Upper lobe of left lung (tissue), 4 donors: ENCODE measurements at regions not wholly inside any gene's neighbourhood (a gene's known extent, or its start where the extent isn't known, plus 50 kb on each side); places are given as distances from the start of the nearest gene placed in this dataset.

Source experiments
- CTCF ChIP-seq, 6 experiments: fragments of 450-650 bp in 4 of 6; fragments of 200-600 bp in 2 of 6; sonication (generic) in 2 of 6; IDR thresholded peaks; one replicate each; pipeline ENCODE4 v1.5.1; 2016 to 2019; ENCODE audit warnings: antibody characterized with exemption in 6 of 6
- EP300 ChIP-seq, 4 donors: sonication (generic); formaldehyde crosslinking; IDR thresholded peaks; one replicate each; pipeline ENCODE4 v1.5.1; 2017; ENCODE audit warnings: antibody characterized with exemption in 4 of 4, control low read depth in 2 of 4
- POLR2AphosphoS5 ChIP-seq, 2 donors: sonication (generic); formaldehyde crosslinking; IDR thresholded peaks; one replicate each; pipeline ENCODE4 v1.5.1; 2017; ENCODE audit warnings: antibody characterized with exemption in 2 of 2

DNA sequence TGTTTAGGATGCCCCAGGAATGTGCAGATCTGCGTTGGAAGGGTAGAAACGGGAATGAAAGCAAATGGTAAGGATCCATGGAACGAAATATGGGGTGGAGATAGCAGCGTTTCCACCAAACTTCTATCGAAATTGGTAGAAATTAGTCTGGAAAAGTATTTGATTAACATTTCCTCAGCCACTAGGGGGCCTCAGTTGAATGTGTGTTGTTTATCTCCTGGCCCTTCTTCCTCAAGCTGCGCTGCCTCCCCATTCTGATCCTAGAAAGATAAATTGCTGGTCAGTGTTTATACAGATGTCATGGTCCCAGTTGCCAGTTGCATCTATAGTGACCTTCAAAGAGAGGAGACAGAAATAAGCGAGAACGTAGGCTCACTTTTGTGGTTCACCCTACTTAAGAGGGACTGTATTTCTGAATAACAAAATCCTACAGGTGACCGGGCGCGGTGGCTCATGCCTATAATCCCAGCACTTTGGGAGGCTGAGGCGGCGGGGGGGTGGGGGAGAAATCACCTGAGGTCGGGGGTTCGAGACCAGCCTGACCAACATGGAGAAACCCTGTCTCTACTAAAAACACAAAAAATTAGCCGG, 457.1 kb downstream of the SQOR start:
- peak in 3 of 6 experiments; percentile 17 to 33 (median 28) for TF ChIP-seq CTCF (IDR thresholded peaks at IDR 0.05)
- no peak for TF ChIP-seq EP300 (IDR thresholded peaks at IDR 0.05)
- TF ChIP-seq POLR2AphosphoS5 (IDR thresholded peaks at IDR 0.05), result no peak
